Stimulated activated CD4-positive, alpha-beta T cell treated with anti-CD3 and anti-CD28 coated beads, Interleukin-15, amount 100 ng/mL, for 48 hours (primary cell): ENCODE measurements at regions not wholly inside any gene's neighbourhood (a gene's known extent, or its start where the extent isn't known, plus 50 kb on each side); places are given as distances from the start of the nearest gene placed in this dataset.
"Not testable (repeated sequence)": the region's sequence is repeated elsewhere in the genome, so short reads cannot be mapped to it uniquely, and the experiment has no call there.

ENCODE experiments used
- DNase-seq, 2 donors: peaks; one replicate each; pipeline ENCODE4 v3.0.0-alpha.2; 2020; ENCODE audit warnings: low read depth in 2 of 2

DNA sequence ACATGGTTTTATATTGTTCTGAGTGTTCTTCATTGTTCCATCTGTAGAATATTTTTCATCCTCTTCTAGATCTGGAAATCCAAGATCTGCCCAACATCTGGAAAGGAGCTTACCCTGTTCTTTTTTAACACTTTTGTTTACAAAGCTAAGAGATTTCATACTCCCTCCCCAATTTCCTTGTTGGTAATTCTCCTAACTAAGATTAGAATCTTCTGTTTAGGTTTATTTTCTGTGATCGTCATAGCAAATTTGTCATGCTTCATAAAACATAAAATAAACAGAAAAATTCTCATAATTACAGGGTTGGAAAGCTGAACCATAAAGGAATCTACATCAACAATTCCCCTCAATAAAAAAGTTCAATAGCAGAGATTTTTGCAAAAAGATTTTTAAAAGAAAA is 580.3 kb upstream of the CA10 start:
- DNase-seq, result no peak

DNA sequence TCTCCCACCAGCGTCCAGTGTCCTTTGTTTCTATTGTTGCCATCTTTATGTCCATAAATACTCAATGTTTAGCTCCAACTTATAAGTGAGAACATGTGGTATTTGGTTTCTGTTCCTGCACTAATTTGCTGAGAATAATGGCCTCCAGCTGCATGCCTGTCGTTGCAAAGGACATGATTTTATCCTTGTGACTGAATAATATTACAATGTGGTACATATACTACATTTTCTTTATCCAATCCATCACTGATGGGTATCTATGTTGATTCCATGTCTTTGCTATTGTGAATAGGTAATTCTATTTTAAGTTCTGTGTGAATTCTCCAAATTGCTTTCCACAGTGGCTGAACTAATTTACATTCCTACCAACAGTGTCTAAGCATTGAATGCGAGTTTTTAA is 578.6 kb upstream of the CA10 start:
- DNase-seq, result no peak

DNA sequence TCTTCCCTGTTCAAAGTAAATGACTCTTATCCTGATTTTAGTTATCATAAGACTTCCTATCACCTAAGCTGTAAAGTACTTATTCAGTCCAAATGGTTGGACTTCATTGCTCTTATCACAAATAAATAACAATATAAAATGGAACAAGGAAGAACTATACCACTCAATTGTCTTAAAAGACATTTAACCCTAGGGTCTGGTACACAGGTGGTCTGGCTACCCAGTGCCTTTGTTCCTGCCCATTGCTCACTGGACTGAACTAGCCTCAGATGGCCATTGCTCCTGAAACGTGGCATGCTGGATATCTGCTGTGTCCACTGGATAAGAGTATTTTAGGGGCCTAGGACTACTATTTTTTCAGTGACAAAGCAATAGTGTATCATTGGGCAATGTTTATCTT is 574.3 kb upstream of the CA10 start:
- no peak for DNase-seq

DNA sequence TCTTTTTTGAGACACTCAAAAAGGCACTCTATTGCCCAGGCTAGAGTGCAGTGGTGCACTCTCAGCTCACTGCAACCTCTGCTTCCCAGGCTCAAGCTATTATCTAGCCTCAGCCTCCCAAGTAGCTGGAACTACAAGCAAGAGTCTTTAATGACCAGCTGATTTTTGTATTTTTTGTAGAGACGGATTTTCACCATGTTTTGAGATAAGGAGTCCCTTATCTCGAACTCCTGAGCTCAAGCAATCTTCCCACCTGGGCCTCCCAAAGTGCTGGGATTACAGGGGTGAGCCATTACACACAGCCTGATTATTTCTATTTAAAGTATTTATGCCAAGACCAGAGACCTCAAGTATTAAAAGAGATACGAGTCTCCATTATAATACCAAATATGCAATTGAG is 566.1 kb upstream of the CA10 start:
- DNase-seq, result no peak

DNA sequence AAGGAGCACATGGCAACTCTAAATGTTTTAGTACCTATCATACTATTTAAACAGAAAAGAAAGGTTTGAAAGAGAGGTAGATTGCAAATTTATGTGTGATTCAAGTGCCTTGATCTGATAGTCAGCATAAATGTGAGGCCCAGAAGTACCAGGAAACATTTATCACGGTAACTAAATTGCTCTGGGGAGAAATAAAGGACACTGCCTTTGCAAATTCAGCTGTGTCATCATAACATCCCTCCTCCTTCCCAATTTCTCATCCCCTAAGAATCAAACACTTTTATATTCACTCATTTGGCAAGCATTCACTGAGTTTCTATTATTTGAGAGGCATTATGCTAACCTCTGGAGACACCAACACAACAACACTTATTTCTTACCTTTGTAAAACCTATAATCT is 563.4 kb upstream of the CA10 start:
- DNase-seq, result no peak

DNA sequence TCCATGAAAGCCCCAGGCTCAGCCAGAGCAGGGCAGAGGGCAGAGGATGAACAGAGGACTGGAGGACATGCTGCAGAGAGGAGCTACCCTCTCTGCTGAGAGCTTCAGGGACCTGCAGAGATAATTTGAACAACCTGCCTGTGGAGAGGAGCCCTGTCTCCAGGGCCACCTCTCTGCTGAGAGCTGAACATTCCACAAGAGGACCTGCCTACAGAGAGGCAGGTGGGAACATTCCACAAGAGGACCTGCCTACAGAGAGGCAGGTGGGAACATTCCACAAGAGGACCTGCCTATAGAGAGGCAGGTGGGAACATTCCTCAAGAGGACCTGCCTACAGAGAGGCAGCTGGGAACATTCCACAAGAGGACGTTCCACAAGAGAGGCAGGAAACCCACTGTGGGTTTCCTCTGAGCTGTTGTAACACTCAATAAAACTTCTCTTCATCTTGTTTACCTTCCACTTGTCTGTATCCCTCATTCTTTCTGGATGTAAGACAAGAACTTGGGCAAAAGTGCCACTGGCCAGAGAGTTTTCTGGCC is 551.9 kb upstream of the CA10 start:
- no peak for DNase-seq

DNA sequence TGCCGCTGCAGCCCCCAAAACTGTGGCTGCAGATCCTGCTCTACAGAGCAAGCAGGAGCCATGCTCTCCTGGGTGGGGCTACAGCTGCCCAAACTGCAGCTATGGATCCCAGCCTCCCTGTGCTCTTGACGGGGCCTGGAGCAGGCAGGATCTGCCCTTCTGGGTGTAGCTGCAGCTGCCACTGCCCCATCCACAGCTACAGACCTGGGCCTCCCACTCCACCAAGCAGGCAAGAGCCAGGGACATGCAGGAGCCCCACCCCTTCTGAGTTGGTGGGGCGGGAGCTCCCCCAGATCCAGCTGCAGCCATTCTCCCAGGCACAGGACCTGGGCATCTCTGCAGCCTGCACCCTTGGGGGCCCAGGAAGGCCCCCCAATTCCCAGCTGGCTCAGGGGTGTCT is 551.2 kb upstream of the CA10 start:
- no peak for DNase-seq

DNA sequence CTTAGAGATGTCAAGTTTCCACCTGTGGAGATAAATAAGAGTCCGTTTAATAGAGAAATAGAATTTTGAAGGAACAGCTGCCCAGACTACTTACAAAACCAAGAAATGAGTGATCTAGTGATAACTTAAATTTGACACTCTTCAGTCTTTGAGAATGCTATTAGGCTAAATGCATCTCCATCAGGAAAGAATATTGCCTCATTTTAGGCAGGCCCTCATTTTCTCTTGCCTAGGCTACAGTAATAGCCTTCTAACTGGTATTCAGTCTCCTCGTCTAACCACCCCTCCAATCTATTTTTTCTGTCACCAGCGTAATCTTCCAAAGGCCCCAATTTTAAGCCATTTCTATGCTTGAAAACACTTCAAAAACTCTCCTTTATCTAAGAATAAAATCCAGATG is 537.8 kb upstream of the CA10 start:
- DNase-seq, result no peak

DNA sequence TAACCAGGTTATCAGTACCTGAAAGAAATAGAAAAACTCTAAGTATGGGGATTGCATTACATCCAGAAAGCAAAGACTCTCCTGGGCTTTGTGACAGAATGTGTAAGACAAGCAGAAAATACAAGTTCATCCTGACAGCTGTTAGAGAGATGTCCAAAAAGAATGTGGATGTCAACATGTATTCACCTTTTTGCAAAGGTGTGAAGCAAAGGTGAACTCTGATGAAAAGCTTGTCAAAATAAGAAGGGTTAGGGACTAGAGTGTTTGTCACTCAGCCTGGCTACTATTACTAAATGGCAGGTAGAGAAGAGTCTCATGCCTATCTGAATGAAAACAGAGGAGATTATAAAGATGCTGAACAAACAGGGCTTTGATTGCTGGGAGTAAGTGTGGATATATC is 527.6 kb upstream of the CA10 start:
- DNase-seq, result no peak

DNA sequence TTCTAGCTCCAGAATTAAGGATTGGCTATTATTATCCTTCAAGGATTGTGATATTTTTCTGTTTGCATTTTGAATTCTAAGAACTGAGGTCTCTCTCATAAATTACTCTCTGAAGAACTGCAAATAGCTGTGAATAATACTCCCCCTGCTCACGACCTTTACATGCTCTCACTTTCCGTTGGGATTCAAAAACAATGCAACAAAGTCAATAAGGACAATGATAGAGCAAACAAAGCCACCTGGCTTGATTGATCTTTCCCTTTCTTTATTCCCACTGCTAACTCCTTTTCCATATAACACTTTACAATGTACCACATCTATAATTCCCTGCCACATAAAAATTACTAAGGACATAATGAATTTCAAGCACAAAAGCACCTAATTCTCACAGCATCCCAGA is 523.0 kb upstream of the CA10 start:
- no peak for DNase-seq

DNA sequence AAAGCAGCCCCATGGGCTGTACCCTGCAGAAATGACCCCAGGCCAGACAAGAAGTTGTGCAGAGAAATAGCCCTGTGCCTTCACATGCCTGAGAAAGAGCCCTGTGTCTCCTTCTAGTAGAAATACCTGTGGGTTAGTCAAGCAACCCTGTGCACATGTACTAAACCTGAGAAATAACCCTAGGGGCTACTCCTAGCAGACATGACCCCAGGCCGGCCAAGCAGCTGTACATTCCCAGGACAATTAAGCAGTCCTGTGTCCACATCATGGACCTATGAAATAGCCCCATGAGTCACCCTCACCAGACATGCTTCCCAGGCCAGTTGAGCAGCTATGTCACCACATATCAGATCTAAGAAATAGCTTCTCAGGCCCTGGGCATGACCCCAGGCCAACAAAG is 519.7 kb upstream of the CA10 start:
- no peak for DNase-seq

DNA sequence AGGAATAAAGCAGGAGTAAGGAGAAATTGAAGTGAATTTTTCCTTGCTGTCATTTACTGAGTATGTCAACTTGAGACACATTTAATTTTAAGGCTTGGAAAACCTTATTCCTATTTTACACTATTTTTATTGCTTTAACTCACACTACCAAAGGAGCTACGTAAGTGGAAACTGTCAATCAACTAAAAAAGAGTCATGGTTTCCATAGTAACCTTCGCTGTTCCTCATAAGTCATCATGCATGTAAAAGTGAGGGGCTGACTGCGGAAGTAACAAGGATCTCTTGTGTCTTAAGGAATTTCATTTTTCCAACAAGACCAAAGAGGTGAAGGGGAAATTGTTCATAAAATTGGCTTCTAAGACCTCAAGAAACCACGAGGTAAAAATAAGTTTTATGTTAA is 516.2 kb upstream of the CA10 start:
- no peak for DNase-seq

DNA sequence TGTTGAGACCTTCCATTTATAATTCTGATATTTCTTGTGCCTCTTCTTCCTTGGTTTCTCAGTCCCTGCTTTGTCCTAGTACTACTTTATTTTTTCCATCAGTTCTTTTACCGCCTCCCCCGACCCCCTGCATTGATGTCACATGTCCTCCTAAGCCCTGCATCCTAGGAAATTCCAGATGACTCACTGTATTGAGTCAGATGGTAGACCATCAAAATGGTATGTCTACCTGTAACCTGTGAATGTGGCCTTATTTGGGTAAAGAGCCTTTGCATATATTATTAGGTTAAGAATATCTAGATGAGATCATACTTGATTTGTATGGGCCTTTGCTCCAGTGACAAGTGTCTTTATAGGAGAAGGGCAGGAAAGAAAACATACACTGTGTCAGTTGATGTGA is 515.3 kb upstream of the CA10 start:
- DNase-seq, result no peak

DNA sequence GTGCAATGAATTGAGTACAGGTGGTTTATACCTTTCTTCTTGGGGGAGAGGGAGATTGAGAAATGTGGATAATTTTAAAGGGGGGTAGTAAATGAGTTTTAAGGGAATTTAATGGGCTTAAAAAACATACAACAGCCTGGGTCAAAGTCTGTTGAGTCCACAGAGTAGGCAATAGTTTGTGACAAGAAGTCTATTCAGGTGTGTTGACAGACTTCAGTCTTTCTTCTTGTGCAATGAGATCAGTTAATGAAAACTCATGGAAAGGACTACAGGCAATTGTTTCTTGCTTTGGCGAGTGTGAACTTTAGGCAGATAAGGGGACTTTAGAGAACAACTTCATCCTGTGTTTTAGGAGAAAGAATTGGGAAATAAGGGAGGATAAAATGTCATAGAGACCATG is 507.8 kb upstream of the CA10 start:
- DNase-seq, result no peak

DNA sequence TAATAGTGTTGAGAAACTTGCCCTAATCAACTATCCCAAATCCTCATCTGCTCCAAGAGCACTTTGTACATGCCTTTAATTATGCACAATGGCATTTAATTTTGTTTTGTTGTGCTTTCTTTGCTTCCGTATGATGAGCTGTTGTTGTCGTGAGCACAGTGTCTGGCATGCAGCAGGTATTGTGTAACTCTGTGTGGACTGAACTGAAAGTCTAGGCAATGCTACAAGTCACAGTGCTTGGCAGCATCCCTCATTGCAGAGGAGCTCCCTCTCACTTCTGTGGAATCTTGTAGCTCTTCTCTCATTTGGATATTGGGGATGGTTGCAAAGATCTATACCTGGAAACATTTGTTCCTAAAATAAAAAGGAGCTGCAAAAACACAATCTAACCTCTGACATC is 502.2 kb upstream of the CA10 start:
- no peak for DNase-seq

DNA sequence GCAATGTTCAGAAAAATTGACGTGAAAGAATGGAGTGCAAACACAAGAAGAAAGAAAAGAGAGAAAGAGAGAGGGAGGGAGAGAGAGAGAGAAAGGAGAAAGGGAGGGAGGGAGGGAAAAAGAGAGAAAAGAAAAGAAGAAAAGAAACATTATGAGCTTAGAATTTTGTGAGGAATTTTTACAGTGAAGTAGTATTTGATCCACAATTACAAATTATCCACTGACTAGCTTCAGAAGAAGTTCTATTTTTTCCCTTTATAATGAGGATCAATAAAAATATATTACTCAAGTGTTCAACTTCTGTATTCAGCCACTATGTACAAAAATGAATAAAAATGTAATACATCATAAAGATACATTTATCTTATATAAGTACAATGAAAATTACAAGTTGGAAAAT is 494.5 kb upstream of the CA10 start:
- DNase-seq, result no peak

DNA sequence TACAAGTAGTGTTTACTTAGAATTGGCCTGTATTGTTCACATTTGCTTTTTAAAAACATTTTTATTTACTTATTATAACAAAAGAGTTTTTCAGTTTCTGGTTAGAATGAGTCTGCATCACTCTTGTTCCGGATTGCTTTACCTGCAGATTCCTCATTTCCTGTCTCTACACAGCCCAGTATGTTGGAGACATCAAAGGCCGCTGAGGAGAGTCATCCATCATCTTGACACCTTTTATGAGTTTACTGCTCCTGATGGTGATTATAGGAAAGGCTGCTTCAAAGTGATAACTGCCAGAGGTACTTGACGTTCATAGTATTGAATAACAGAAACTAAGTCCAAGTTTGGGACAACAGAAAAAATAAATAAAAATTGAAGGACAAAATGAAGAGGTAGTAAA is 490.5 kb upstream of the CA10 start:
- DNase-seq, result no peak

DNA sequence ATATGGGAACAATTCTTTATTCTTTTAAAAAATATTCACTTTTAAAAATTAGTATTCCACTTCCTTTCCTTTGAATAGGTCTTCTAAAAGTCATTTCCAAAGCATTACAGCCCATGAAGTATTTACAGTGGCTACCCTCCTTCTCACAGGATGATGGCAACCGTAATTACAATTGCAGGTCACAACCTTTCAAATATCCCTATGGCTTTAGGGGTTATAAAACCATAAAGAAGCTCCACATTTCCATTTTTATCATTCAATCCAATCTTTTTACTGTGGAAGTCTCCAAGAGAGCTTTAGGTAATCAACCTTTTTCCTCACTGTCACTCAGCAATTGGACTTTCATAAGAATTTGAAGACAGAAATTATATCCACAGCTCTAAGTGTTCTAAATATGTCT is 488.9 kb upstream of the CA10 start:
- DNase-seq, result no peak

DNA sequence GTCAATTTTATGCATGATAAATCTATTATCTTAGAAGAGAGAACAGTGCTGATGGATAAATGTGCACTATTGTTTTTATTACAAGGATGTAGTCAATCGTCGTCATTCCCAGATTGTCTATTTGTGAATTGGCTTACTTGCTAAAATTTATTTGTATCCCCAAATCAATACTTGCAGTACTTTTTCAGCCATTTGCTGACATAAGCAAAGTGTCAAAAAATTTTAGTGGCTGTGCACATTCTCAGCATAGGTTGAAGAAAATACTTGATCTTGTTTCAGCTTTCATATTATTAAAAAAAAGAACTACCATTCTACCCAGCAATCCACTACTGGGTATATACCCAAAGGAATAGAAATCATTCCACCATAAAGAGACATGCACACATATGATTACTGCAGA is 477.9 kb upstream of the CA10 start:
- DNase-seq, result no peak

DNA sequence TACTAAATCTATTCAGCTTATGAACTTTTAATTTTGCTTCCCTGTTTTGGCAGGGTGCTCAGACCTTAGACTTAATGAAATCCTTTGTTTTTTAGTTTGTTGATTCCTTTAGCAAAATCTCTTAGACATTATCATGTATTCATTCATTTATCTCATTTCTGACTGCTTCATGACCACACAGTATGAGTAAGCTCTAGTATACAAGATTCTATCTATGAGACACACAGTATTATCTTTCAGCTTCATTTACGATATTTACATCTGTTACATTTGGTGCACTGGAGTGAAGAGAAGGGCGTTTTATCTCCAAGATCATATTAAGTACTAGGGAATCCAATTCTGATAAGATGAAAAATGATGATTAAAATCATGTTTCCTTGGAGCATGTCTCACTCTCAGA is 448.1 kb upstream of the CA10 start:
- no peak for DNase-seq

DNA sequence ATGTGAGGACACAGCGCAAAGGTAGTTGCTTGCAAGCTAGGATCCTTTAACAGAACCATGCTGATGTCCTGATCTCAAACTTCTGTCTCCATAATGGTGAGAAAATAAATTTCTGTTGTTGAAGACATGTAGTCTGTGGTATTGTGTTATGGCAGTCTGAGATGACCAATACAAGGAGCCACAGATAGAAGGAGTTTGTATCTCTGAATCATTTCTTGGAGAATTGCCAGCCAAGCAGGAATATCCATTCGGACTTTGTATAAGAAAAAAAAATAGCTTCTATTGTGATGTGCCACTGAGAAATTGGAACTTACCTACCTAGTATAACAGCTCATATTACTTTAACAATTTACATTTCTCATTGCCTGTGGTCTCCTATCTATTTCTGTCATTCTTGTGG is 447.6 kb upstream of the CA10 start:
- DNase-seq, result no peak

DNA sequence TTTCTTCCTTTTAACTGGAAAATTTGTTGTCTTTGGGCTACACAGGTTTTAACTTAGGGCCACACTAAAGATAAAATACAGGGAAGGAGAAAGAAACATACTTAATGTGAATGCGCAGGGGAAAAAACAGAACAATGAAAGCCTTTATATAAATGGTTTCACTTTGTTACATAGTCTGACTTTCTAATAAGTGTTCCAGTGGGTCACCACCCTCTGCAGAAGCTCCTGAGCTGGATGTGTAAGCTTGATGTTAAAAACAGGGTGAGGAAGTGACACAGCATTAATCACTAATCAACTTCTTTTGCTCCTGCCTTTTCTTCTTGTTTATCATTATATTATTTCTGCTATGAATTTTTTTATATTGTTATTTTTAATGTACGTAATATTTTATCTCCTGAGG is 445.6 kb upstream of the CA10 start:
- DNase-seq, result no peak

DNA sequence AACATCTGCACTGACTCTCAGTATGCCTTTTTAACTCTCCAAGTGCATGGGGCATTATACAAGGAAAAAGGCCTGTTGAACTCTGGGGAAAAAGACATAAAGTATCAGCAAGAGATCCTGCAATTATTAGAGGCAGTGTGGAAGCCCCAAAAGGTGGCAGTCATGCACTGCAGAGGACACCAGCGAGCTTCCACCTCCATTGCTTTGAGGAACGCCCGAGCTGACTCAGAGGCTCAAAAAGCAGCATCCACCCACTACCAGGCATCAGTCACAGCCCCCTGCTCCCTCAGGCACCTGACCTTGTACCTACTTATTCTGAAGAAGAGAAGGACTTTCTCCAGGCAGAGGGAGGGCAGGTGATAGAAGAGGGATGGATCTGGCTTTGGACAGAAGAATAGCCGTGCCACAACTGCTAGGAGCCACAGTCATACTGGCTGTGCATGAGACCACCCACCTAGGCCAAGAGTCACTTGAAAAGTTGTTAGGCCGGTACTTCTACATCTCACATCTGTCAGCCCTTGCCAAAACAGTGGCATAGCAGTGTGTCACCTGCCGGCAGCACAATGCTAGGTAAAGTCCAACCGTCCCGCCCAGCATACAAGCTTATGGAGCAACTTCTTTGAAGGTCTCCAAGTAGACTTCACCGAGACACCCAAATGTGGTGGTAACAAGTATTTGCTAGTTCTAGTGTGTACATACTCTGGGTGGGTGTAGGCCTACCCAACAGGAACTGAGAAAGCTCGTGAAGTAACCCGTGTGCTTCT is 439.1 kb upstream of the CA10 start:
- DNase-seq, result not testable (repeated sequence)

DNA sequence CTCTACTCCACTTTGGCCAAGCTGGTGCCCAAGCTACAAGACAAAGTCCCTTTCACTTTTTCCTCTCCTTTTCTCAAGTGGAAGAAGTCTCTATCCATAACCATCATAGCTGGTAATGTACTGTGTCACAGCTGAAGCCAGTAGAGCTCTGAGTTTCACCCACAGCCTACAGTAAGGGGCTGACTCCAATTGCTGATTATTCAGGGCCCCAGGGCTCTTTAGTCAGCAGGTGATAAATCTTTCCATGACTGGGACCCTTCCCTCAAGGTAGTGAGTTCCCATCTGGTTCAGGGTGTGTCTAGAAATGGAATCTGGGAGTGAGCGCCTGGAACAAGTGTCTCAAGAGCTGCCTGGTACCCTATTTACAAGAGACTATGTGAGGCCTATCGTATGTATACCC is 436.0 kb upstream of the CA10 start:
- no peak for DNase-seq
